HepG2 (cell line): ENCODE measurements at regions not wholly inside any gene's neighbourhood (a gene's known extent, or its start where the extent isn't known, plus 50 kb on each side); places are given as distances from the start of the nearest gene placed in this dataset.

Experiments
- CCDC6 ChIP-seq: sonication (generic); formaldehyde crosslinking; IDR thresholded peaks from 2 replicates; pipeline ENCODE4 v1.8.1; 2022; ENCODE audit warnings: mild to moderate bottlenecking, missing genetic modification reagents, moderate library complexity
- CENPT ChIP-seq: sonication (generic); formaldehyde crosslinking; IDR thresholded peaks from 2 replicates; pipeline ENCODE4 v1.8.0; 2022; ENCODE audit warnings: low read depth, mild to moderate bottlenecking, moderate library complexity, missing genetic modification reagents
- GFI1 ChIP-seq: sonication (generic); formaldehyde crosslinking; IDR thresholded peaks from 2 replicates; pipeline ENCODE4 v1.5.0; 2020; ENCODE audit warnings: missing genetic modification reagents, mild to moderate bottlenecking, borderline replicate concordance
- KDM5A ChIP-seq: fragments of 200-600 bp; sonication (generic); IDR thresholded peaks from 2 replicates; pipeline ENCODE4 v1.7.0; 2018; ENCODE audit warnings: antibody characterized with exemption, mild to moderate bottlenecking, low read length, borderline replicate concordance
- NONO ChIP-seq, 2 experiments: fragments of 450-650 bp in 1 of 2; sonication (generic) in 1 of 2; formaldehyde crosslinking in 1 of 2; IDR thresholded peaks in 1 of 2; conservative IDR thresholded peaks in 1 of 2; 2 replicates each; pipeline versions ENCODE4 v1.6.1 to v1.8.0; 2017 to 2022; ENCODE audit warnings: mild to moderate bottlenecking in 1 of 2, missing genetic modification reagents in 1 of 2, moderate library complexity in 1 of 2
- SATB2 ChIP-seq: sonication (generic); formaldehyde crosslinking; IDR thresholded peaks from 2 replicates; pipeline ENCODE4 v1.5.0; 2020; ENCODE audit warnings: missing genetic modification reagents
- TFDP2 ChIP-seq: sonication (generic); formaldehyde crosslinking; IDR thresholded peaks from 2 replicates; pipeline ENCODE4 v1.4.0; 2020; ENCODE audit warnings: missing genetic modification reagents
- THAP9 ChIP-seq: sonication (generic); formaldehyde crosslinking; IDR thresholded peaks from 2 replicates; pipeline ENCODE4; 2020; ENCODE audit warnings: missing genetic modification reagents, mild to moderate bottlenecking, borderline replicate concordance
- WIZ ChIP-seq: sonication (generic); formaldehyde crosslinking; IDR thresholded peaks from 2 replicates; pipeline ENCODE4 v1.5.1; 2020; ENCODE audit warnings: mild to moderate bottlenecking, missing genetic modification reagents
- ZBTB46 ChIP-seq: sonication (generic); formaldehyde crosslinking; IDR thresholded peaks from 2 replicates; pipeline ENCODE4 v1.4.0; 2020; ENCODE audit warnings: mild to moderate bottlenecking, missing genetic modification reagents, borderline replicate concordance
- ZNF468 ChIP-seq: sonication (generic); formaldehyde crosslinking; IDR thresholded peaks from 2 replicates; pipeline ENCODE4 v1.8.0; 2022; ENCODE audit warnings: mild to moderate bottlenecking, moderate library complexity, missing genetic modification reagents
- ZNF670 ChIP-seq: sonication (generic); formaldehyde crosslinking; IDR thresholded peaks from 2 replicates; pipeline ENCODE4 v1.8.0; 2022; ENCODE audit warnings: mild to moderate bottlenecking, missing genetic modification reagents, borderline replicate concordance
- ZNF687 ChIP-seq: sonication (generic); formaldehyde crosslinking; IDR thresholded peaks from 2 replicates; pipeline ENCODE4 v1.5.1; 2020; ENCODE audit warnings: mild to moderate bottlenecking, missing genetic modification reagents, moderate library complexity
- ZNF770 ChIP-seq: sonication (generic); formaldehyde crosslinking; IDR thresholded peaks from 2 replicates; pipeline ENCODE4 v1.5.0; 2020; ENCODE audit warnings: mild to moderate bottlenecking, missing genetic modification reagents

- no peak for TF ChIP-seq ZNF770 (CRISPR knock-in tag)
- TF ChIP-seq ZNF687 (CRISPR knock-in tag): no peak
- TF ChIP-seq THAP9 (CRISPR knock-in tag): no peak
- no peak for TF ChIP-seq ZNF468
- no peak for TF ChIP-seq CENPT (CRISPR knock-in tag)
- TF ChIP-seq ZNF670: no peak
- TF ChIP-seq CCDC6 (CRISPR knock-in tag): no peak
- no peak; the same call in 1 of the 2 replicates for TF ChIP-seq KDM5A
- TF ChIP-seq WIZ (CRISPR knock-in tag): no peak
- TF ChIP-seq ZBTB46 (CRISPR knock-in tag): no peak
- TF ChIP-seq GFI1: peak; percentile 86
- TF ChIP-seq TFDP2 (CRISPR knock-in tag): 0 out of 2 replicates have a peak, but pooled peaks have one; percentile 26
- TF ChIP-seq NONO (IDR thresholded peaks at IDR 0.05): no peak
- no peak for TF ChIP-seq NONO (CRISPR knock-in tag; conservative IDR thresholded peaks at IDR 0.05)
- no peak for TF ChIP-seq SATB2 (CRISPR knock-in tag)
These were observed 139.4 kb downstream of the RPLP1 start (continued) for GRCh38 chr15:69591905-69592508.
